GF-D8 (cell line): ENCODE measurements at regions not wholly inside any gene's neighbourhood (a gene's known extent, or its start where the extent isn't known, plus 50 kb on each side); places are given as distances from the start of the nearest gene placed in this dataset.
"Not testable (repeated sequence)": the region's sequence is repeated elsewhere in the genome, so short reads cannot be mapped to it uniquely, and the experiment has no call there.

Experiments used
- DNase-seq: peaks from one replicate; lab custom pipeline; 2025; lab: John Stamatoyannopoulos, UW

DNA sequence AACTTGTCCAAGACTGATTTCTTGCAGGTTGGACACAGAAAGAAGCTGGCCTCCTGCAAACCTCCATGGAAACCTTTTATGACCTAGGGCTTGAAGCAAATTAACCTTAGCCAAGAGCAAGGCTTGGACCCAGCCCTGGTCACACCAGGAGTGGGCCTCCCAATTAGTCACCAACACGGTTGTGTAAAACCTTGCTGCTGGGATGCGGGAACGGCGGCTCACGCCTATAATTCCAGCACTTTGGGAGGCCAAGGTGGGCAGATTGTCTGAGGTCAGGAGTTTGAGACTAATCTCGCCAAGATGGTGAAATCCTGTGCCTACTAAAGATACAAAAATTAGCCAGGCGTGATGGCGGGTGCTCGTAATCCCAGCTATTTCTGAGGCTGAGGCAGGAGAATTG is 419.9 kb downstream of the AASDHPPT start:
- no peak for DNase-seq

DNA sequence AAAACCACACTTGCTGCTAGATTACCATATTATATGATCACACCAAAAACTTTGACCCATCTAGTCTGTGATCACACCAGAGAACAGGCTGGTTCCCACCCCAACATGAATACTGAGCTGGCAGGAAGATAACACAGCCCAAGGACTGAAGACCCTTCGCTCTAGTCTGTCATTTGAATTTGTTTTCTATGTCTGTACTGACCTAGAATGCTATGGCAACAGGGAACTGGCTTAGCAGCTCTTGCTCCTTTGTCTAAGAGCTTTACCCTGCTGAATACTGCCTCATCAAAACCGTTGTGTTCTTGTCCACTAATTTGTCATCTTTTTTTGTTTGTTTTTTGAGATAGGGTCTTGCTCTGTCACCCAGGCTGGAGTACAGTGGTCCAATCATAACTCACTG is 420.4 kb downstream of the AASDHPPT start:
- DNase-seq = no peak

DNA sequence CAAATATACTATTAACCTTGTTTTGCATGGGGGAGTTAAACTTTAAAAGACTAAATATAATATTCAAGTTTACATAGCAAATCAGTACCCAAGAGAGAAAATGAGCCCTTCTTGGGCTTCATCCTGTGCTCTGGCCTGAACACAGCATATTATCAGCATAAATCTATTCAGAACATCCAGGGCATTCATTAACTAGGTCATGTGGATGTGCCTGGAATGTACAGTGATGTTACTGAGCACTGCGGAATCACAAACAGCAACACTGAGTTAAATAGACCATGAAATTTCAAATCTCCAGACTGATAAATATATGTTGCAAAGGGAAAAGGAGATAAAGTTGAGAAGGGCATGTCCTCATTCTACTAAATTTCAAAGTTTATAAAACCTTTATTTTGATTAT is 426.4 kb downstream of the AASDHPPT start:
- DNase-seq = no peak

DNA sequence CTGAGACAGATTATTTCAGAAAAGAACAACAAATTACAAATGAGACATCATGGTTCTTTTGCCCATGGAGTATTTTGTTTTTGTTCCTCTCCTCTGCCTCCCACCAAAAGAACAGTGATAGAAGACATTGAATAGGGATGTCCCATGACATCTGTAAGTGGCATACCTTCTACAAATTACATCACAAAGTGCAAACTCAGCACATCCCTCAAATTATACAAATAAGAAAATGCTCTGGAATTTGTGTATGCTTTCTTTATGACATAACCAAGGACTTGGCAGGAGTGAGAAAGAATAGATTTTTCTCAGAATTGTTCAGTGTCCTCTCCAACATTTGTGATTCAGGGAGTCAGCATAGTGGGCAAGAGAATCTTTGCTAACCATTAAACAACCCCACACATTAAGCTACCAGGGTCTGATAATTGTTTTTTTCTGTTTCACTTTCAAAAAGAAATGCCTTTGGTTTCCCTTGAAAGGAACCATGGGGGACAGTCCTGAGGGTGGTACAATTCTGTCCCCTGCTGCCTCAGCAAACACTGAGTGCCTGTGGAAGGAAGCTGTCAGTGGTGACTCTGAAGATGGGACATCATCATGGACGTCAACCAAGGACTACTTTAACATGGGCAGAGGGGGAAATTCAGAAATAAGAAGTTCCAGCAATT is 430.3 kb downstream of the AASDHPPT start:
- DNase-seq = no peak

DNA sequence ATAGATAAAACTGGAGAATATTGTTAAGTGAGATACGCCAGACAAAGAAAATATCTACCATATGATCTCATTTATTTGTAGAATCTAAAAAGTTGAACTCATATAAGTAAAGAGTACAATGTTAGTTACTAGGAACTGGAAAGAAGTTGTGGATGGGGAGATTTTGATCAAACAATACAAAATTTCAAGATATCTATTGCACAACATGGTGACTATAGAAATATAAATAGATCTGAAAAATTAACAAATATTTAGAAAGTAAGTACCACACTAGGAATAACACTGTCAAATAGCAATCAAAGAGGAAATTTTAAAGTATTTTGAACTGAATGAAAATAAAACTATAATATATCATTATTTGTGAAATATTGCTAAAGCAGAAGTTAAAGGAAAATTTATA is 437.2 kb downstream of the AASDHPPT start:
- no peak for DNase-seq

DNA sequence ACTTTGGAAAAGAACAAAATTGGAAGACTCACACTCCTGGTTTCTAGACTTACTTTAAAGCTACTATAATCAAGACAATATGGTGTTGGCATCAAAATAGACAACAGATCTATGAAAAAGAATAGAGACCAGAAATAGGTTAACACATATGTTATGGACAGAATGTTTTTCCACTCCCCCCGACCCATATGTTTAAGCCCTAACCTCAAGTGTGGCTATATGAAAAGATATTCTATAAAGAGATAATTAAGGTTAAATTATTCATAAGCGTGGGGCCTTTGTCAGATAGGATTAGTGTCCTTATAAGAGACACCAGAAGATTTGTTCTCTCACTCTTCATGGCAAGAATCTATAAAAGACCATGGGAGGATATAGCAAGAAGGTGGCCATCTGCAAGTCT is 440.0 kb downstream of the AASDHPPT start:
- DNase-seq = no peak

DNA sequence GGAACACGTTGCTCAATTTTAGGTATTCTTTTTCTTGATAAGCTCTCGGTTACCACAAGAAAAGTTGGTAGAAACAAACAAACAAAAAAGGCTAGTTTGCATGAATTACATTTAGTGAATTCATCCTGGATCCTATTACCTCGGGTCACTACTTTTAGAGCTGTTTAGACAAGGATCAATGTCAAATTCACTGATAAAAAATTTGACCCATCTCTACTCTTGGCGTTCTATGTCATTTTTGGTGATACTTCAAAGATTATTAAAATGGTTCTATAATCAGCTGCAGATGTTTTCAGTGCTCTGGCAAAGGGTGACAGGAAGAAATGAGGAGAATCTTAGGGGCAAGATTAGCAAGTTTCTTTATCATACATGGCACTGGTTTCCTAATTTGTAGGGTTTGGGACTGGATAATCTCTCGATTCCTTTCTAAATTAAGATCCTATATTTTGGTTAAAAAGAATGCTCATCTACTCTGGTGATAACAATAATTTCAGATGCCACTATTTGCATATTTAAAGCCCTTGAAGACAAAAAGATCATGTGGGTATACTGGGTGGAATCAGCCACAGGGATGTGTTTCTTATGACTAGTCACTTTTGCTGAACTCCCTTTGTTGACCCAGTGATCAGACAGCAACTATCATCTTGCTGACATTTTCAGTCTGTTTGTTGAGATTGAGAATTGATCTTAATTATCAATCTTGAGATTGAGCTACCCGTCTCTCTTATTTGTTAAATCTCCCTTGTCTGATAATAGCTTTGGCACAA is 442.9 kb downstream of the AASDHPPT start:
- DNase-seq = no peak

DNA sequence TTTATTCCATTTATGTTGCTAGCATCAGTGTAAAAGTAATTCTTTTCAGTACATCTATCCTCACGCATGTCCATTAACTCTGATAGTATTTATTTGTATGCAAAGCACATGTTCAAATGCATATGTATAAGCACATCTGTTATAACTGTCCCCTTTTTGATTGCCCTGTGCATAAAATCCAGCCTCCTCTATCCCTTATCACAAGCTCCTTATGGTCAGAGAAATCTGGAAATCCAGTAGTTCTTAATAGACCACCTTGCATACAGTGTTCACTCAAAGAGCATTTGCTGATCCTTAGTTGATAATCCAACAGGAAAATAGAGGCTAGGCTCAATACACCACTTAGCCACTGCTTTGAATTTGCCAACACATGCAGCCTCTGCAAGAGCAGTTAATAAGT is 443.5 kb downstream of the AASDHPPT start:
- no peak for DNase-seq

DNA sequence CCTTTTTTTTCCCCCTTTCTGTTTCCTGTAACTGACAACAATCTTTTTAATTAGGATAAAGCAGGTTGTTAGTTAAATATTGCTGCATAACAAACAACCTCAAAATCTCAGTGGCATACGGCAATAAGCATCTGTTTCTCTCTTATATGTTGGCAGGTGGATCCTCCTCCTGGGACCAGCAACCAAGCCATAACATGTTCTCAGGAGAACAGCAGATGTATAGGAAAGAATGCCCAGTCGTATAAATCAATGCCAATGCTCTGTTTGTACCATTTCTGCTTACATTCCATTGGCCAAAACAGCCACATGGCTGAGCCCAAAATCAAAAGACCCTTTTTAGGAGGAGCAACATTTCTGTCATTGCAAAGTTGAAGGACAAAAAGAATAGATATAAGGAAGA is 445.7 kb downstream of the AASDHPPT start:
- DNase-seq = no peak

DNA sequence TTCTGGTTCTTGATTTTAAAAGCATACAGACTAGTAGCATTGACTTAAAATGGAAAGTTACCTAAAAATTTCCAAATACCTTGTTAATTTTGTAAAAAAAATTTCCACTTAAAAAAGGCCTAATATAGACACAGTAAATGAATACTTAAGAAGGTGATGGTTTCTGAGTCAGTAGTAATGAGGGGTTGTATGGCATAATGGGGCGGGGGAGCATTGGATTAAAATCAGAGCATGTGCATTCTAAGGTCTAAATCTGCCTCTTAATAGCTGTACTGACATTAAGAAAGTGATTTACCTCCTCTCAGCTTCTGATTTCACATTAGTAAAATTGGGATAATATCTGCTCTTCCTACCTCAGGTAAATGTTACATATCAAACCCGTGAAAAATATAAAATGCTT is 446.5 kb downstream of the AASDHPPT start:
- DNase-seq = no peak

DNA sequence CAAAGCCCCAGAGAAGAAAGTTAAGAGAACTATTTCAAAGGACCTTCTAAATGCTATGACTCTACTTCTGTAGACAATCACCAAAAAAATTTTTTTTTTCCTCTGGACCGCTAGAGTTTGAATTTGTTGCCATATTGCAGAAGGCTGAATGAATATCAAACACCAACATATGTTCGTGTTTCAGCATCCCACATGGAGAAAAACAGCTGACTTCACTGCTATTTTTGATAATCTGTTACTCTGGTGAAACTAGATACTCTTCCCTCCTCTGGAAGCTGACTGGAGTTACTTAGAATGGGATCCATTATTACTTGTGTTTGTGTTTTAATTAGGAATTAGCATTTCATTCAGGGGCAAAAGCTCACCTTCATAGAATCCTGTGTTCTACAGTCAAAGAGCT is 447.0 kb downstream of the AASDHPPT start:
- DNase-seq = no peak

DNA sequence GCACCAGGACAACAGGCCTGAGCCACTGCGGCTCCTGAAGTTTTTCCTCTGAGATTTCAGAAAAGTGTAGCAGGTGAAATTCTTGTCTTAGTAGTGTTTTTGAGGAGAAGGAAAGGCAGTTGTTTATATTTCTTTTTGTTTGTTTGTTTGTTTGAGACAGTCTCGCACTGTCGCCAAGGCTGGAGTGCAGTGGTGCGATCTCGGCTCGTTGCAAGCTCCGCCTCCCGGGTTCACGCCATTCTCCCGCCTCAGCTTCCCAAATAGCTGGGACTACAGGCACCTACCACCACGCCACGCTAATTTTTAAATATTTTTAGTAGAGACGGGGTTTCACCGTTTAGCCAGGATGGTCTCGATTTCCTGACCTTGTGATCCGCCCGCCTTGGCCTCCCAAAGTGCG is 454.2 kb downstream of the AASDHPPT start:
- DNase-seq = not testable (repeated sequence)

DNA sequence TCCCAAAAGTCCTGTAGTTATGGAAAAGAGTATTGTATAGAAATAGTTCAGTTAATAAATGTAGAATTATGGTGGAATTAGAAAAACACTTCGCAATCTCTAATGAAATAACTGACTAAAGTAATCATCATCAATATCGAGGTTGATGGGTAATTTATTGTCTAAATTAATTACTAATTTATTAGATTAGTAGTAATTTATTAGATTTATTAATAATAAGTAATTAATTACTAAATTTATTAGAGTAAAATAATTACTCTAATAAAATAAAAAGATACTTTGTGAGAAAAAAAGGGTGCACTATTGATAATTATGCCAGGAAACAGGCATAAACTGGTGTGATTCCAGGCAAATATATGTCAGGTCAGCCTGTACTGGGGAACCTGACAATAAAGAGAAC is 455.6 kb downstream of the AASDHPPT start:
- no peak for DNase-seq

DNA sequence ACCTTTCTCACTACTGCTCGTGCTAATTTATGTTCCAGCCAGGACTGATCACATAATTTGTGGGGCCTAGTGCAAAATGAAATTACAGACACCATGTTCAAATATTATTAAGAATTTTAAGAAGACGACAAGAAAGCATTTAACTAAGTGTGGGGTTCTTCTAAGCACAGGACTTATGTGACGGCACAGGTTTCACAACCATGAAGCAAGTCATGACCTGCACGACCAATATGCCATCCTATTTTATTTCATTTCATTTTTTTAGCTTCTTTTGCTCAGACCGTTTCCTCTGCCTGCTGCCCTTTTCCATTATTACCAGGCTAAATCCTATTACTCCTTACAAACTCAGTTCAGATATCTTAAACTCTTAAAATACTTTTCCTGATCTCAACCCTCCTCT is 462.5 kb downstream of the AASDHPPT start:
- DNase-seq = no peak

DNA sequence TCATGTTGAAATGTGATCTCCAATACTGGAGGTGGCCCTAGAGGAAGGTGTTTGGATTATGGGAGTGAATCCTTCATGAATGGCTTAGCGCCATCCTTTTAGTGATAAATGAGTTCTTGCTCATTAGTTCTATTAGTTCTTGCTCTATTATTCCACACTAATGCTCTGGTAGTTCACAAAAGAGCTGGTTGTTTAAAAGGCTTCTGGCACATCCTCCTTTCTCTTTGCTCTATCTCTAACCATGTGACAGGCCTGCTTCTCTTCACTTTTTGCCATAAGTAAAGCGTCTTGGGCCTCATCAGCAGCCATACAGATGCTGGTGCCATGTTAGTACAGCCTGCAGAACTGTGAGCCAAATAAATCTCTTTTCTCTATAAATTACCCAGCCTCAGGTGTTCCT is 469.9 kb downstream of the GUCY1A2 start:
- no peak for DNase-seq

DNA sequence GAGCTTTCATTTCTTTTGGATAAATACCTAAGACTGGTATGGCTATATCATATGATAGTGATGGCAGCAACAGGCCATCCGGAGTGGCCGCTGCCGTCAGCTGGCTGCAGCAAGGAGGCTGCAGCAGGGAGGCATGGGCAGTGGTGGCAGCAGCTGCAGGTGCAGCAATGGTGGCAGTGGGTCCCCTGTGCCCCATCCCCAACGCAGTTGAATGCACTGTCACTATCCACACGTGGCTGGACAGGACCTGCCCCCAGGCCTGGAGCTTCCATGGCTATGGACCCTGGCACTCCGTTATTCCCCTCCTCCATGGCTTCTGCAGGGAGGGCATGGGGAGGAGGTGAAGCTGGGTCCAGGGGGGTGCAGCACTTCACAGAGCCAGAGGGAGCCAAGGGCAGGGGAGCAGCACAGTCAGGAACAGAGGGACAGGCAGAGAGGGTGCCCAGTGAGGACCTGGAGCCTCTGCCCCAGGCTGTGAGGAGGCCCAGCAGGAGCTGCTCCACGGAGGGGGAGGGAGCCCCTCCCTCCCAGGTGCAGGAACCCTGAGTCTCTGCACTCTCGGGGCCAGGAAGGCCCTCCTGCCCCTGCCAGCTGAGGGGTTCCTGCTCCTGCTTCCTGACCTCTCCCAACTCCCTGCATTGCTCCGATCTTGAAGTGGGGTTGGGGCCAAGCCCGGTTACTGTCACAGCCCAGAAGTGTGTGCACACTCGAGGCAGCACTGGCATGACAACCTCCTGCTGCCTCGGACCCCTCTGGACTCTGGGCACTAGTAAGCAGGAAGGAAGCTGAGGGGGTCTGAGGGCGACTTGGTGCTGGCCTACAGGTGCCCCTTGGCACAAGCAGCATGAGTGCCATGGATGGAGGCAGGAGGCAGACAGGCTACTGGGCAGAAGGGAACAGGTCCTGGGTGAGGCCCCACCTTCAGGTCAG is 466.3 kb downstream of the GUCY1A2 start:
- no peak for DNase-seq

DNA sequence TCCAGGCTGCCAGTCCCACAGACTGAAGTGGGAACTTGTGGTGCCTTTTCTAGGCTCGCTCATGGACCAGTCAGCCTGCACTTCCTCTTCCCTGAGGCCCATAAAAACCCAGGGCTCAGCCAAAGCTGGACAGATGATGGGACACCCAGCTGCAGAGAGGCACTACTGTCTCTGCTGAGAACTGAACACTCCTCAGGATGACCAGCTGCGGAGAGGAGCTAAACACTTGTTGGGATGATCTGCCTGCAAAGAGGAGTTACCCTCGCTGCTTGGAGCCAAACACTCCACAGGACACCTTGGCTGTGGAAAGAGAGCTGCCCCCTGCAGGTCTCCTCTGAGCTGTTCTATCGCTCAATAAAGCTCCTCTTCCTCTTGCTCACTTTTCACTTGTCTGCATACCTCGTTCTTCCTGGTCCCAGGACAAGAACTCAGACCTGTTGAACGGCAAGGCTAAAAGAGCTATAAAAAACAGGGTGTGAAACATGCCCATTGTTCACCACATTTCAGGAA is 465.5 kb downstream of the GUCY1A2 start:
- DNase-seq = no peak

DNA sequence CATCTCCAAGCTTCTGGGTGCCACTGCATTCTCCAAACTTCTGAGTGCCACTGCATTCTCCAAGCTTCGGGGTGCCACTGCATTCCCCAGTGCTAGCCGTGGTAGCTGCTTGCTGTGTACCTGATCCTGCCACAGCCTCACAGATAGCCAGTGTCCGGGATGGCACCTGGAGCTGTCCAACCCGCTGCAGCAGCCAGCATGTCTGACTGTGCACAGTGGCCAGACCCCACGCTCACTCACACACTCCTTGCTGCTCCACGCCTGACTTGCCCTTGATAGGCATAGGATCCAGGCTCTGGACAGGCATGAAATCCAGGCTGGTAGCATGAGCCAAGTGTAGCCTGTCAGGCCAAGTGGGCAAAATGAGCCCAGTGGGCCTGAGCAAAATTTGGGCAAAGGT is 465.0 kb downstream of the GUCY1A2 start:
- no peak for DNase-seq

DNA sequence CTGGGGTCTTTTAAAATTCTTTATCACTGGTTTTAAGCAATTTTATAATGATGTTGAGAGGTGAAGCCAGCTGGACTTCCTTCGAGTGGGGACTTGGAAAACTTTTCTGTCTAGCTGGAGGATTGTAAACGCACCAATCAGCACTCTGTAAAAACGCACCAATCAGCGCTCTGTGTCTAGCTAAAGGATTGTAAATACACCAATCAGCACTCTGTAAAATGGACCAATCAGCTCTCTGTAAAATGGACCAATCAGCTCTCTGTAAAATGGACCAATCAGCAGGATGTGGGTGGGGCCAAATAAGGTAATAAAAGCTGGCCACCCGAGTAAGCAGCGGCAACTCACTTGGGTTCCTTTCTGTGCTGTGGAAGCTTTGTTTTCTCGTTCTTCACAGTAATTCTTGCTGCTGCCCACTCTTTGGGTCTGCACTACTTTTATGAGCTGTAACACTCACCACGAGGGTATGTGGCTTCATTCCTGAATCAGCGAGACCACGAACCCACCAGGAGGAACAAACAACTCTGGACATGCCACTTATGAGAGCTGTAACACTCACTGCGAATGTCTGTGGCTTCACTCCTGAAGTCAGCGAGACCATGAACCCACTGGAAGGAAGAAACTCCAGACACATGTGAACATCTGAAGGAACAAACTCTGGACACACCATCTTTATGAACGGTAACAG is 462.6 kb downstream of the GUCY1A2 start:
- DNase-seq = not testable (repeated sequence)

DNA sequence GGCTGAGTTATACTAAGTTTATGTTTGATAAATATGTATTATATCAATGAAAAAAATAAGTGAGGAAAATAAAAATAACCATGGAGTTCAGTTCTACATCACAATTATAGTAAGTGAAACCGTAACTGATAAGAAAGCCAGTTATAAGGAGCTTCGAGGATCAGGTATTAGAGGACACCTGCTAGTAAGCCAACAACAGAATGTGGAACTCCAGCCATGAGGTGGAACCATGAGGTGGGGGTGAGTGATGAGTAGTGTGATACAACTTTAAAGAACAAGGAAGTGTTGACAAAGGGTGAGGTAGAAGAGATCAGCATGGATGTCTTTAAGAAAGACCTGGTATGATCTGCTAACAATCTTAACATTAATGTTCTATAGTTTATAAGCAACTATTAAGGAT is 452.9 kb downstream of the GUCY1A2 start:
- DNase-seq = no peak

DNA sequence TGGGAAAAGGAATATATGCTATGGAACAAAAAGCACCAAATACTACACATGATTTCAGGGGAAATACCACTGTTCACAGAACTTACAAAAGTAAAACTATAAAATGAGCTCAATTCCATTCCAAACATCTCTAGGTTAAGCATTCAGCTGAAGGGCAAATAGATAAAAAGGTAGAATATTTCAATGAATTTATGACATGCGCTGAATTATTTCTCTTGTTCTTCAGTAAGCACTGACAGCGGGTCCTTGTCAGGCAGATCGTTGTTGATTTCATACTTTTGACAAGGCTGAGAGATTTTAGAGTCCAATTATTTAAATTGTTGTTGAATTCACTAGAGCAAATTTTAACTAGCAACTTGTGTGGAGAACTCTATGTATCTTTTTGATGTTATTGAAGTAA is 449.6 kb downstream of the GUCY1A2 start:
- no peak for DNase-seq

DNA sequence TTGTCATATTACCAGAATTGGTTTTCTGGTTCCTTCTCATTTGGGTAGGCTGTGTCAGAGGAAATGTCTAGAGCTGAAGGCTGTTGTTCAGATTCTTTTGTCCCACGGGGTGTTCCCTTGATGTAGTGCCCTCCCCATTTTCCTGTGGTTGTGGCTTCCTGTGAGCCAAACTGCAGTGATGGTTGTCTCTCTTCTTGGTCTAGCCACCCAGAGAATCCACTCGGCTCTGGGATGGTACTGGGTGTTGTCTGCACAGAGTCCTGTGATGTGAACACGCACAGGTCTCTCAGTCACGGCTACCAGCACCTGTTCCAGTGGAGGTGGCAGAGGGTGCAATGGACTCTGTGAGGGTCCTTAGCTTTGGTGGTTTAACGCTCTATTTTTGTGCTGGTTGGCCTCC is 440.9 kb downstream of the GUCY1A2 start:
- not testable (repeated sequence) for DNase-seq
